GM18519 (cell line): ENCODE measurements at regions not wholly inside any gene's neighbourhood (a gene's known extent, or its start where the extent isn't known, plus 50 kb on each side); places are given as distances from the start of the nearest gene placed in this dataset.

ENCODE experiments used
- ATAC-seq: cut with Tn5 transposase; IDR thresholded peaks from one replicate; pipeline ENCODE4 v1.9.1; 2021; ENCODE audit warnings: mild to moderate bottlenecking, moderate library complexity; ENCODE audit not compliant: unreplicated experiment, low FRiP score

DNA sequence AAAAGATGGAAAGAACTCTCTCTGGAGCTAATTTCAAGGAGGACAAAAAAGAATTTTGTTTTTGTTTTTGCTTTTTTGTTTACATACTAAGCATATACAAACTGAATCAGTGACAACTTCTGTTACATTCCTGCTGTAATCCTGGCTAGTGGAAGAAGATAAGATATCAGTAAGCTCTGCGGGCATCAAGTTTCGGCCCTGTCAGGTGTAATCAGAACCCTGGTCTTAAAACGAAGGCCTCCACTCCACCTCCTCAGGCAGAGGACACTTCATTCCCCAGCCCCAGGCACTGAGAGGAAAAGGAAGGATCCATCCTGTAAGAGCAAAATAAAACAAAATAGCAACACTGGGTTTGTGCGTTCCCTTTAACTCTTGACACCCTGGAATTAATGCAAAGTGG lies 88.9 kb upstream of the ARHGAP29 start:
- ATAC-seq, result no peak

DNA sequence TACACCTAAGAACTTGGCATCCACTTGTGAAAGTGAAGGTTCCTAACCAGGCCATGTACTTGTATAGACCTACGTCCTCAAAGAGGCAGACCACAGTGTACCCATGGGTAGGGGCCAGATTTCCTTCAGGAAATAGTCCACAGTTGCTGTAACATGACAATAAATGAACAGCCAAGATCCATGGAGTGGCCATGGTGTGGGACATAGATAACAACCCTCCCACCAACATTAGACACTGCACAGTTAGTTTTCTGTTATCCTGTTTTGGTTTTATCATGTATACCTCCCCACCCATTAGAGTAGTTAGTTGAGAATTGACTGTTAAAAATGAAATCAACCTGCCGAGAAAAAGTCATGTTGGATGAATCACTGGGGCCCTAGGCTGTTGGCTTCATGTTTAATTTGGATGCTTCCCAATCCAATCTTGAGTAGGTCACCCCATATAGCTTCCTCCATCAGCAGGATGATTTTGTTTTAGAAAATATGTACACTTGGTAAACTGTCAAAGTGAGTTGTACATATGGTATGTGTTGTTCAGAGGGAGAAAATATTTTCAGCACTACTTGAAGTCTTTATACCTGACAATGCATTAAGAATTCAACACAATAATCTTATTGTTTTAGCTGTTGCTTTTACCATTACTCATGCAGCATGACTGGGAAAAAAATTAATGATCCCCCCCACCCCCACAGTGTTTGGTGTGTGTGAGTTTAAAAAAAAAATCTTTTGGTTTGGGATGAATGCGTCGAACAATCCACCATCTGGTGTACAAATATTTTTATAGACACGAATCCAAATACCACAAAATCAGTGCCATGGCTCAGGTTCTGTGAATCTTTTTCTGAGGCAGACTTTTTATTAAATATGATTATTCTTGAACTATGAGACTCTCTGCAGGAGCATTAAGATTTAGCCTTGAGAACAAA lies 88.3 kb upstream of the ARHGAP29 start:
- ATAC-seq, result no peak

DNA sequence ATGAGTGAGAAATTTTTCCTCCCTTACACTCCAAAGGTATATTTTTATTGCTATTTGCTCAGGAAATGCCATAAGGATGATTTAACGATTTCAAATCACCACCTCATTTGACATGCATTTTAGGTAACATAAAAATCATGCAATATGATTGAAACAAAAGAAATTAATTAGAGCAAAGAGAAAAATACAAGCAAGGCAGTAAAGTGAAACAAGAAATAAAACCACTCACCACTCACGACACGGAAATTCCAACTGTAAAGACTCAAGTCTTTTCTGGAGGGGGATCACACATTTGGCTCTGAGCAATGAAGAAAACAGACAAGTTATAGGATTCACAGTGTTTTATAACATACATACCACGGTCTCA lies 86.8 kb upstream of the ARHGAP29 start:
- ATAC-seq, result no peak

DNA sequence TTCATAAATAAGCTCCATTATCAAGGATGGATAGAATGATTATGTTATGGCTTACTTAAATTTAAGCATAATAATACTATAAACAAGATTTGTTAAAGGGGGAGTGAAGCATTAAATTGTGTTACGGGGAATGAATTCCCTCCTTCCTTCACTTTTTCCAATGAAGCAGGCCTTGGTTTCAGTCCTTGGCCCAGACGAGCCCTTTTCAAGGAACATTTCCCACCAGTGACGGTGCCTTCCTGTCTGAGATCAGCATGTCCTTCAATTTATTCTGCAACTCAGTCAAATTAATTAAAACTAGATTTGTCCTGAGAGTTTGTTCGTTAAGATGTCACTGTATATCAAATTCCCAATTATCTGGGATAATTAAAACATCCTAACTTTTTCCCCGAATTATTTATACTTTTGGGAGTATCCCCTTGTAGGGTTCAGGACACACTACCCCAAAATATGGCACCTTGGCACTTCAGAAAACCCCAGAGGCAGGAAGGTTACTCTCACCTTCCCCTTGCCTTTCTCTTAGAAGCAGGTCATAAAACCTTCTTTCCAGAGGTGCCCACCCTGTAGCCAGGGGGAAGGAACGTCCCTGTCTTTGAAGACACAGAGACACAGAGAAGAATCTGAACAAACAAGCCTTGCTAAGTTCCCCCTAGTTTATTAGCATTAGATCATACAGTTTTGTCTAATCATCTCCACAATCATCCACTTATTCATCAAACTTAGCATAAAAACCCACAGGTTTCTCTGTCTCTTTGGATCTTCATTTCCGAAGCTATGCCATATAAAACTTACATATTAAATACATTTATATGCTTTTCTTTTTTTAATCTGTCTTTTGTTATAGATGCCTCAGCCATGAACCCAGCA lies 86.2 kb upstream of the ARHGAP29 start:
- no peak for ATAC-seq

DNA sequence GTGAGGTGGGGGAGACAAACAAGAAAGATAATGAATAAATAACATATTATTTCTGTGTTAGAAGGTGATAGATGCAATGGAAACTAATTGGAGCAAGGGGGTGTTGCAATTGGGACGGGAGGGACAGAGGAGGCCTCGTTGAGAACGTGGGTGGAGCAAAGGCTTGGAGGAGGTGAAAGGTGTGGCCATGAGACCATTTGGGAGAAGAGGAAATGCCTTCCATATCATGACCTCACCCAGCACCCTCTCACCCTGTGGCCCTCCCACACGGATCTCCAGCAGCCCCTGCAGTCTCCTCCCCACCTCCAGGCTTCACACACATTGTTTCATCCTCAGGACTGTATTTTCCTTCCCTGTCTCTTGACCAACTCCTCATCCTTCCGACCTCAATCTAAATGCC lies 85.3 kb upstream of the ARHGAP29 start:
- no peak for ATAC-seq

DNA sequence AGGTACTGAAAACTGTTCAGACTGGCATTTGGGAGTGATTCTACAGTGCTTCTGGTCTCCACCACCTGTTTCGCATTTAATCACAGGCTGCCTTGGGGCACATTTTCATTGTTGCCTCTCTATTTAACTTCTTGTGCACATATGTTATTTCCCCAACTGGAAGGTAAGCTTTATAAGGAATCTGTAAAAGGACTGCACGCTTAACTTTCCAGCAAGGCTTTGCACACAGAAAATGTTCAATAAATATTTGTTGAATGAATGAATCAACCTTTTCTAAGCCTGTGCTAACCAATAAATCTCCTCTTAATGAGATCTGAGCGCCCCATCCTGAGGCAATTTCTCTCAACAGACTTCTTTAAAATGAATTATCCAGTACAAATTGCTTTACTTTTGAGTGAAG lies 84.3 kb upstream of the ARHGAP29 start:
- no peak for ATAC-seq

DNA sequence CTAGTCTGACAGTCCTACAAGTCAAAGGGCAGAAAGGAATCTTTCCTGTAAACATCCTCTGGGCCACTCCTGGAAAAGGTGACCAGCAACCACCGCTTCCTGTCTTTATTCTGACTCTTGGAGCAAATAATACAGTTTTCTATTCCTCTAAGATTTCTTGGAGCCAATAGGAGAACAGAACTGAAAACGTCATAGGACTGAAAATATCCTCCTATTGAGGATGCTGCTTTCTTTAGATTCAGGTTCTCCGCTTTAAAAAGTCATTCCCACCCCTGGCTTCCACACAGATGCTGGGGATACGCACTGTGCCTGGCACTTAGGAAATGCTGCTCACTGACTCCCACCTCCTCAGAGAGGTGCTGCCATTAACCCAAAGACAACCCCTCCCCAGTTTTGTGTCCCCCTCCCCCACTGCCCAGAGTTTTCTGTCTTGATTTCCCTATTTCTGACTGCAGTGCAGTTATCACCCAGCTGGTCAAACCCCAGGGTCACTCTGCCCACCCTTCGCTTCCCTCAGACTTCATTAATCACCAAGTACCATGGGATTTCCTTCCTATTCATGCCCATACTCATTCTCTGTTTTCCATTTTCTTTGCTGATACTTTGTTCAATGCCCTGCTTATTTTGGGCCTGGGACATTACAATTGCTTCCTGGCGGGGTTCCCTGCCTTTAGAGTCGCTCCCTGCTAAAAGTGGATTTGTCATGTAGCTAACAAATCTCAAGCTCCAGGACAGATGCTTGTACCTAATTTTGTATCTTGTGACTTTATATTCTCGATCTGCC lies 82.1 kb upstream of the ARHGAP29 start:
- ATAC-seq, result no peak

DNA sequence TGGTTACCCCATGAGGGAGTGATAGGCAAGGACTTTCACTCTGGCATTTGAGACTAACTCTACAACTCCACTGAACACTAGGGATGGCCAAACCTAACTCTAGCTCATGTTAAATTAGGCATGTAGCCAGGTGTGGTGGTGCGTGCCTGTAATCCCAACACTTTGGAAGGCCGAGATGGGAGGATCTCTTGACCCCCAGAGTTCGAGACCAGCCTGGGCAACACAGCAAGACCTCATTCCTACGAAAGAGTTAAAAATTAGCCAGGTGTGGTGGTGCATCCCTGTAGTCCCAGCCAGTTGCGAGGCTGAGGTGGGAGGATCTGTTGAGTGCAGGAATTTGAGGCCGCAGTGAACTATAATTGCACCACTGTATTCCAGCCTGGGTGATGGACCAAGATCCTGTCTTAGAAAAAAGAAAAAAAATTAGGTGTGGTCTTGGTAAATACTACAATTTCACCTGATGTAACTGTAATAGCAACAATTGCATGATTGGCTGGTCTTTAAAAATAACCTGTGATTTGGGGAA lies 81.2 kb upstream of the ARHGAP29 start:
- ATAC-seq, result no peak

DNA sequence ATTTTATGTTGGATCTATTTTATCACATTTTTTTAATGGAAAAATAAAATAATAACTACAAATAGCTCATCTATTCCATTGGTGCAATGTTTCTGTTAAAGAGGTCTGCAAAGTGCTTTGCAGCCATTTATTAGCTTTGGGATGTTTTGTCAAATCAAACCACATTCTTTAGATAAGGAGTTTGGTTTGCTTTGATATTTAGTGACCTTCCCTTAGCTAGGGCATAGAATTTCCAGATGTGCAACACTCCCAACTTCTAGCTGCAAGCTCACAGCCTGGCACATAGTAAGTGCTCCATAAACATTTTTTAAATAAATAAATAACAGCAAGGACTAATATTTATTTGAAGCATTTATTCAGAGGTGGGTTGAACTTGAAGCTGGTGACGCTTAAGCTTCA lies 80.4 kb upstream of the ARHGAP29 start:
- no peak for ATAC-seq

DNA sequence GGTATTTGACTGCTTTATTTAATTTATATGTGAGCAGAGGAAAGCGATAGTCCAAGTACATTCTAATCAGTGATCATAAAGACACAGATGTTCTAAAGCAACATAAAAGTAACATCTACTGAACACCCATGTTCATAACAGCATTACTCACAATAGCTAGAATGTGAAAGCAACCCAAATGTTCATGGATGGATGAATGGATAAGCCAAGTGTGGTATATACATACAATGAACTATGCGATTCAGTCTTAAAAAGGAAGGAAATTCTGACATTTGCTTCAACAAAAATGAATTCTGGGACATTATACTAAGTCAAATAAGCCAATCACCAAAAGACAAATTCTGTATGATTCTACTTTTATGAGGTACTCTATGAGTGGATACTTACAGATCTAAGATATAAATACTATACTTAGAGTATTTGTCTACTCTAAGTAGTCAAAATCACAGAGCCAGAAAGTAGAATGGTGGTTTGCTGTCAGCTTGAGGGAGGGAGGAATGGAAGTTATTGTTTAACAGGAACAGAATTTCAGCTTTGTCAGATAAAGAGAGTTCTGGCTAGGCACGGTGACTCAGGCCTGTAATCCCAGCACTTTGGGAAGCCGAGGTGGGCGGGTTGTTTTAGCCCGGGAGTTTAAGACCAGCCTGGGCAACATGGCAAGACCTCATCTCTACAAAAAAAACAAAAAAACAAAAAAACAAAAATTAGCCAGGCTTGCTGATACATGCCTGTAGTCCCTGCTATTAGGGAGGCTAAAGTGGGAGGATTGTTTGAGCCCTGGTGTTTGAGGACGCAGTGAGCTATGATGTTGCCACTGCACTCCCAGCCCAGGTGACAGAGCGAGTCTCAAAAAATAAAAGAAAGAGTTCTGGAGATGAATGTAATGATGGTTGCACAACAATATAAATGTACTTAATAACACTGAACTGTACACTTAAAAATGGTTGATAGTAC lies 79.7 kb upstream of the ARHGAP29 start:
- no peak for ATAC-seq

DNA sequence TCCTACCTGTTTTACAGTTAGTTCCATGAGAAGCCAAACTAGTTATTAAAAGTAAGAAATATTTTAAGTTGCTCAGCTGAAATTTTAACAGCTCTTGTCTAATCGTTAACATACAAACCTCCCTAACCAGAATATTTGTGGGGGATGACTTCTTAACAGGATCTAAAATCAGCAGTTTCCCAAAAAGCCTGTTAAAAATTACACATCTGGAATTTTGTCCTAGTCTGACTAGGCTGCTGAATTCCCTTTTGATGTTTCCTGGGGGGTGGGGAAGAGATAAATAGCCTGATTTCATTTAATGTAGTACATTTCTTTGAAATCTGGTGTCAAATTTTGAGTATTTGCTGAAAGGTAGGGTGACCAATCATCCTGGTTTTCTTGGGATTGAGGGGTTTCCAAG lies 78.8 kb upstream of the ARHGAP29 start:
- no peak for ATAC-seq

DNA sequence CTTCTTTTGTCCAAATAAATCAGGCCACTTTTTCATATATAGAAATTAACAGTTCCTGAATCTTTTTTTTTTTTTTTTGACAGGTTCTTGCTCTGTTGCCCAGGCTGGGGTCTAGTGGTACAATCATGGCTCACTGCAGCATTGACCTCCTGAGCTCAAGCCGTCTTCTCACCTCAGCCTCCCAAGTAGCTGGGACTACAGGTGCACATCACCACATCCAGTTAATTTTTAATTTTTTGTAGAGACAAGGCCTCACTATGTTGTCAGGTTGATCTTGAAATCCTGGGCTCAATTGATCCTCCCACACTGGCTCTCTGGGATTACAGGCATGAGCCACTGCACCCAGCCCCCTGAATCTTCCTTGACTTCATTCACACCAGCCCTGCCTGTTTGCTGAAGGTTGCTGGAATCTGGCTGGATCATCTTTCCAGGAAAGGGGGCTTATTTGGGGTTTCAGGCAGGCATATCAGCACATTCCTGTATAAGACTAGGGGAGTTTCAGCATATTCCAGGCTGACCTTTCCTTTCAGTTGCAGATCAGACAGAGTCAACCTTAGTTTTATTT lies 78.2 kb upstream of the ARHGAP29 start:
- ATAC-seq, result no peak

DNA sequence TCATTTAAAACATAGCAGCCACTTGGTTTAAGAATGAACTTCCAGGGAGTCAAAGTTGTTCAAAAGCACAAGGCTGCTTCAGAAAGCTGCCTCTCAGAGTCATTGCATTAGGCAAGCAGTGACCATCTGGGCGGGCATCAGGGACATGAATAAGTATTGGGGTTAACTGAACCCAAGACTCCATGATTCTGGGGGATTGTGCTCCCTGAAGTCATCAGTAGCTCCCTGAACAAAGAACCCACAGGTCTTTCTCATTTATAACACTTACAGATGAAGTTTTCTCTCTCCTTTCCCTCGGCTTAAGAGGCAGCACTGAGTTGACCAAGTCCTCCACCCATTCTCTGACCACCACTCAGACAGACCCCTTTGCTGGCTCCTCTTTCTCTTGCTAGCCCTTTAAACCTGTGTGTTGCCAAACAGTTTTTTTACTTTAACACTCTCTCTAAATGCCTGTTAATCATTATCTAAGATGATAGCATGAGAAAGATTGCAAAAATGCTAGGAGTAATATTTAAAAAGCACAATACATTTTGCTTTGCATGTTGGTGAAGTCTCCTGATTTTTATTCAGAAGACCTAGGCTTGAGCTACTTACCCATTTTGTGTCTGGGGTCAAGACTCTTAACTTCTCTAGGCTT lies 77.0 kb upstream of the ARHGAP29 start:
- ATAC-seq, result no peak

DNA sequence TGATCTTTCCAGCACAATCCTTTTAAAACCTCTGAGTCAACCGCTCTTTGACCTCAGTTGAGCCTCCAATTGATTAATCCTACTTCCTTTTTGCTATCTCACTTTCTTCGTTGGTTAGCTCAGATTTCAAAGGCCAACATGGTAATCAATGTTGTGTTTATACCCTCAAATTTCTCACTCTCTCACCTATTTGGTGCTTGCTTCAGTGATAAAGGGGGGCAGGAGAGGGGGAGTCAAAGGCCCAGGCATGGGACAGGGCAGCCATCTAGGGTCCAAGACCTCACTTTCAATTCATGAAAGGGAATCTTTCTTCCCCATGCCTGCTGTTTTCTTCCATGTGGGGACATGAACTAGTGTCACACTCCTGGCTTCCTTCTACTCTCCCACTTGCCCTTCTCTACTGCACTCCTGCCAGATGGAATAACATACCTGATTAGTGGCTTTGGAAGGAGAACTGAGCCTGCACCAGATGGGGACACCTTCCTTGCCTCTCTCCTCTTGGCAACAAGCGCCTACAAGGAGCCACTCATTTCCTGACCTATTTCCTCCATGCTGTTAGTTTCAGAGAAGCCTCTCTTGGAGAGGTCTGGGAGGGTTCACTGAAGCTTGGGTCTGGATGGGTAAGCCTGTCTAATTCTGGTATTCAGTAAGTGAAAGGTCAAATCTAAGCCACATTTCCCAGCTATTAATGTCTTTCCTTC lies 73.3 kb upstream of the ARHGAP29 start:
- ATAC-seq, result no peak

DNA sequence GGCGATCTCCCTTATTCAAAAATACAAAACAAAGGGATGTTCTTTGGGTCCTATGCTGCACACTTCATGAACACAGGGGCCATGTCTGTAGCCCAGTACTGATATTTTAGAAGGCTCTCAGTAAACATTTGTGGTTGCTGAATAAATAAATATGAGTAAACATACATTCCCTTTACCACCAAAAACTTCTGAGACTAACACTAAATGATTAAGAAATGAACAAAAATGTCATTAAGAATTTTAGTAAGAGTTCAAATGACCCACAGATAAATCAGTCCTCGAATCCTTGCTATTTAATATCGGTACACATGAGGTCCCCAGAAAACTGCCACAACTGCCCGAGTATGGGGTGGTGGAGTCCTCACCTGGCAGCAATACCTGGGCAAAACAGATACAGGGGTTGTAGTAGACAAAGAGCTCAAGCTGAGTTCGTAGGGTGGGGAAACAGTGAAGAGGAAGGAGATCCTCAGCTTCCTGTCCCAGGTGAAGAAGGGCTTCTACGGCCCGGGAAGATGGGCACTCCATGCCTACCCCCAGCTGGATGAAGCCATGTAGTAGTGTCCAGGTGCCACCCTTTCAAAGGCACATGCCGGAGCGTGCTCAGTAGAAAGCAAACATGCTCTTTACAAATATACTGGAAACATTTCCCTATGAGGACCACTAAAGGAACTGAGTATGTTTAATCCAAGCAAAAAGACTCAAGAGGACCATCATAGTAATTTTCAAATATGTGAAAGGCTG lies 72.6 kb upstream of the ARHGAP29 start:
- no peak for ATAC-seq

DNA sequence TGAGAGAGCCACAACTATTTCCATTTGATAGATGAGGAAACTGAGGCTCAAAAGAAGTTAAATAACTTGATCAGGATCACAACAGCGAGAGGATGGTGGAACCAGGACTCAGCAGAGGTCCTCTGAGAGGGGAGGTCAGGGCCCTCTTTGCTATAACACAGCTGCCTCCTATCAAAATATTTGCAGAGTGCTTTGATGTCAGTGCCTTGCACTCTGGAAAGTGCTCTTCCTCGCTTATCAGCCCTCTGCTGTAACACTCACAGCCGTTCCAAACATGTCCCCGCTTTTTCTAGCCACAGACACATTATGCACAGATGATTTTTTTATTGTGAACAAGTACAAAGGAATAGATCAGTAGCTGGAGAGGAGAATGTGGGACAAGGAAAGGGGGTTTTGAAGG lies 71.8 kb upstream of the ARHGAP29 start:
- ATAC-seq, result no peak

DNA sequence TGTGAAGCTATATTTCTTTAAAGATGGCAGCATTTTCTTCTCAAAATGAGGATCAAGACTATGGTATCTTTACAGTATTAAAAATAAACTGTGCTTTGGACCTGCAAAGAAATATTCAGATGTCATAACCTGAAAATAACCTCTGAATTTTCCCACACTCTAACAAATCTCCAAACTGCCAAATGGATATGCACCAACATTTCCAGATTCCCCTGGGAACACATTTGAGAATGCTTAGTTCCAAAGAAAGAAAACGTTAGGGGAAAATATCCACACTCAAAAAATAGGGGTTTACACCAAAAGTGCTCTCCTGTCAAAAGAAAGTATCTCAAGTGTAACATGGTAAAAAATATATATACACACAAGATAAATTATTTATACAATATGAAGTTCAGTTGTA lies 69.1 kb upstream of the ARHGAP29 start:
- no peak for ATAC-seq

DNA sequence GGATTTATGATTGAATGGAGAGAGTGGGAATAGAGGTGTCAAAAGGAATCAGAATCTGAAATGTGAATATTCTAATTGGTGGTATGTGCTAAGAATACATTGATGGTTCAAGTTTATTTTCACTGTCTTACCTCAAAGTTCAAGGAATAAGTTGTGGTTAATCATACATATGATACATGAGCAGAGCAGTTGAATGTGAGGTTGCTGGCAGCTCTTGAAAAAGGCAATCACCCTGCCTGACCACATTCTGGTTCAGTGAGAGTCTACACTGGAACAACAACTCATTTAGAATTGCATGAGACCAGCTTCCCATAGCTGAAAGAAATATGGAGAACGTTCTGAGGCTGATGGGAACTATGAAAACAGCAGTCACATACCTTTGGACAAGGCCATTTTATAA lies 68.3 kb upstream of the ARHGAP29 start:
- no peak for ATAC-seq
